Fibroblast of mammary gland (primary cell): ENCODE measurements at regions not wholly inside any gene's neighbourhood (a gene's known extent, or its start where the extent isn't known, plus 50 kb on each side); places are given as distances from the start of the nearest gene placed in this dataset.

Source experiments
- DNase-seq: peaks from one replicate; pipeline ENCODE4 v3.0.0-alpha.2; 2010; ENCODE audit warnings: low read depth
- H3K4me3 ChIP-seq: 2 replicates; pipeline ENCODE4 v1.5.1; 2011; ENCODE audit warnings: low read depth, mild to moderate bottlenecking, low read length, moderate library complexity; ENCODE audit not compliant: control insufficient read depth
- CTCF ChIP-seq: conservative IDR thresholded peaks from 2 replicates; pipeline ENCODE4 v1.5.1; 2011; ENCODE audit warnings: low read depth, low read length, inconsistent platforms; ENCODE audit not compliant: control insufficient read depth, insufficient read depth

GRCh38 chr3:124582196-124582595 is 148.1 kb upstream of the UMPS start:
- no peak for DNase-seq
- TF ChIP-seq CTCF = no peak
- H3K4me3 ChIP-seq = no peak overlapping the region

DNA sequence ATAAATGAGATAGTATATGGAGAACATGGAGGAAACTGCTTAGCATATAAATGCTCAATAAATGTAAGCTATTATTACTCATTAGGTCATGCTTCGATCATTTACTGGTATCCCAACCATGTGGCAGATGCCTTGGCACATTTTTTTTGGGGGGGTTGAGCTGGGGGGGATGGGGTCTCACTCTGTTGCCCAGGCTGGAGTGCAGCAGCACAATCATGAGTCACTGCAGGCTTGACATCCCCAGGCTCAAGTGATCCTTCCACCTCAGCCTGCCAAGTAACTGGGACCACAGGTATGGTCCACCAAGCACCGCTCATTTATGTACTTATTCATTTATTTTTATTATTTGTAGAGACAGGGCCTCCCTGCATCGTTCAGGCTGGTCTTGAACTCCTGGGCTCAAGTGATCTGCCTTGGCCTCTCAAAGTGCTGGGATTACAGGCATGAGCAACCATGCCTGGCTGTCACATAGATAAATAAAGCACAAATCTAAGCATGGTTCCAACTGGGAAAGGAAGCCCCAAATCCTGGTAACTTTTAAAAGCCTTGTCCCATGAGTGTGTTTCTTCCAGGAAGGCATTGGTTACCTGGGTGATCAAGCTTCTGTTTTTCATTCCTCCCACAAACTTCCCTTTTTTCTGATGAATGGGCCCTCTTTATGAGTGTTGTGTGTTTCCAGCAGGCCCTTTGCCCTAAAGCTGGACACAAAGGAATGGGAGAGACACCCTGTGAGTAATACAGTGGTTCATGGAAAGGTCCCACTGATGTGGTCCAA is 147.4 kb upstream of the UMPS start:
- no peak for TF ChIP-seq CTCF
- H3K4me3 ChIP-seq = no peak overlapping the region
- no peak for DNase-seq

DNA sequence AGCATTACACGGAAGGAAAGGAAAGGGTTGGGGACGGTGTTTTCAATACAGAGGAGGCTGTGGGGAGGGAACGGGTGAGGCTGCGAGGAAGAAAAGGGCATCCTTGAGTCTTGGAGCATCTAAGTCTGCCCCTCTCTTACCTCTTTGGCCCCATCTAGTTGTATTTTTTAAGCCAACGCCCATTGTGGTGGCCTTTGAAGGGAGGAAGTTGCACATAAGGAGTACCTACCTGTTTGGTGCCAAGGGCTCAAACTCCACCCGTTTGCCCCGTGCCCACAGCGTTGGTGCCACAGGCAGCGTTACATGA is 146.1 kb upstream of the UMPS start:
- H3K4me3 ChIP-seq = no peak overlapping the region
- TF ChIP-seq CTCF = no peak
- no peak for DNase-seq

DNA sequence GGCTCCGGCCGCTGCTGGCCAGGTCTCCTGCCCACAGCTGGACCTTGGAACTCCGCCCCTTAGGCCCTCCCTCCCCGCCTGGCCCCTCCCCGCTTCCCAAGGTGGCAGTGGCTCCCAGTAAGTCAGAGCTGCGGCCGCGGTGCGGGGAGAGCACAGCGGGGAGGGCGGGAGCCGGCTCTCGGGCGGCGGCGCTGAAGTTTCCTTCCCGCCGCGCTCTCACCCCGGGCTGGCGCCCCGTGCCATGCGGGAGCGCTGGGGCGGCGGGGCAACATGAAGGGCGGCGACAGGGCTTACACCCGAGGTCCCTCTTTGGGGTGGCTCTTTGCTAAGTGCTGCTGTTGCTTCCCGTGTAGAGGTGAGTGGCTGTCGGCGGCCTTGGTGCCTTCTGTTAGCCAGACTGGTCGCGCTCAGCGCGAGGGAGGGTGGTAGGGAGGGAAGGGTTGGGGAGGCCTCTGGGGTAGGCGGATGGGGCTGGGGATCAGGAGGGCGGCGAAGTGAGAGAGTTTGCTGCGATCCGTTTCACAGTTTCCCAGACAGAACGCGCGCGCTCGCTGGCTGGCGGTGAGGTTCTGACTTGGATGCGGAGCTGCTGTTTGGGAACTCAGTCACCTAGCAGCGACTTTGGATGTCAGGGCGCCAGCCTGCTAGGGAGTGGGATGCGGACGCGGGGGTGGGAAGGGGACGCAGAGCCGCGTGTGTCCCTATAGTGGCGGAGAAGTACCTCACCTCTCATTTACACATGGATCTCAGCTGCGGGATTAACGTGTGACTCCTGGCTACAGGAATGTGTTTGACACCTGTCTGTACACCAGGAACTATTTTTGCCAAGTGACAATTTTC is 145.5 kb upstream of the UMPS start:
- H3K4me3 ChIP-seq = peak overlapping the region; percentile 34
- no peak for TF ChIP-seq CTCF
- DNase-seq = peak; percentile 28

GRCh38 chr3:124586126-124587052 is 143.9 kb upstream of the UMPS start:
- no peak overlapping the region for H3K4me3 ChIP-seq
- no peak for DNase-seq
- TF ChIP-seq CTCF = no peak

- no peak overlapping the region for H3K4me3 ChIP-seq
- TF ChIP-seq CTCF = no peak
- DNase-seq = peak; percentile 24
Observed at GRCh38 chr3:124587053-124587408, 143.2 kb upstream of the UMPS start.
